ENCODE measurements at regions not wholly inside any gene's neighbourhood (a gene's known extent, or its start where the extent isn't known, plus 50 kb on each side); places are given as distances from the start of the nearest gene placed in this dataset.
"Not testable (repeated sequence)": the region's sequence is repeated elsewhere in the genome, so short reads cannot be mapped to it uniquely, and the experiment has no call there.

GRCh38 chr4:114310296-114310925 is 288.2 kb upstream of the UGT8 start:
- no peak for FAIRE-seq

GRCh38 chr4:114311787-114312186 is 286.8 kb upstream of the UGT8 start:
- FAIRE-seq = no peak

GRCh38 chr4:114312338-114312737 is 286.3 kb upstream of the UGT8 start:
- no peak for FAIRE-seq

- FAIRE-seq = no peak
Measured at GRCh38 chr4:114316789-114317188, 281.8 kb upstream of the UGT8 start.

DNA sequence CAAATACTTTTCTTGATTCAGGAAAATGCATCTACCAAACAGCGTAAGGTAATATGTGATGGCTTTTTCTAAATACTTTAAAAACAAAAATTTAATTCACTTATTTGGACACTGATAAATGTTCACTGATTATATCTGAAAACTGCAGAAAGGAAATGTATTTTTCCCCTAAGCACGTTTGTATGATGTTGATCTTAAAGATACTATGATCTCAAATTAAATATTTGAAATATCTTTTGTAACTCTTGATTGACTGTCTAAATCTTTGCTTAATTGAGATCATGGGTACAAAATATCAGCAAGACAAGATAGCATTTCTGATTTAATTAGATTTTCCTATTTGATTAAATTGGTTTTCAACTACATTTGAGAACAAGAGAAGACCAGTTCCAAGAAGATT is 281.0 kb upstream of the UGT8 start:
- no peak for FAIRE-seq

DNA sequence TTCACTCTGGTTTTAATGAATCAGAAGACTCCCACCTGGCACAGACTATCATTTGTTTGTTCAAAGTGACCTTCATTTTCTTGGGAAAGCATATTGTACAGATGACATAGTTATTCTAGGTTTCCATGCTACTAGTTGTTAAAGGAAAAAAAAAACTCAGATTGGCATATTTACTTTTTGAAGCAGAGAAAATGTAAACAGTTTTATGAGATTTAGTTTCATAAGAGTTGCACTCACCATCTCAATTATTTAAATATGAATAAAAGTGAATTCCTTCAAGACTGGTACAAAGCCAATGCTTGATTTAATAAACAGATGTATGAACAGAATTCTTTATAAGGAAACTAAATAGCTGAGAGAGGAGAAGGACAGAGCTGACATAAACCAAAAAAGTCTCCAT is 280.3 kb upstream of the UGT8 start:
- no peak for FAIRE-seq

DNA sequence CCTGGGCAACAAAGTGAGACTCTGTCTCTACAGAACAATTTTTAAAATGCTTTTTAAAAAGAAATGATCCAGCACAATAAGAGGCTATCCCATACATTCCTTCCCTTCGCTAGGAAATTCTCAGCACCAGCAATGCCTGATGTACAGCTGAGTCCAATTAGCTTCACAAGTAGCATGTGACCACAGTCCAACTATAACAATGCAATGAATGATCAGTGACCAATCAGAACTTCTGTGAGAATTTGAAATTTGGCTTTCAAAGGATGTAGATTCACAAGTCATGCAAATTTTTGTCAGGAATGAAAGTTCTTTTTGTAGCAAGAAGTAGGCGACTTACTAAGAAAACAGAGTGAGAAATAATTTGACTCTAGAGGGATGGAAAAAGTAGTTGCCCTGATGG is 278.5 kb upstream of the UGT8 start:
- no peak for FAIRE-seq

DNA sequence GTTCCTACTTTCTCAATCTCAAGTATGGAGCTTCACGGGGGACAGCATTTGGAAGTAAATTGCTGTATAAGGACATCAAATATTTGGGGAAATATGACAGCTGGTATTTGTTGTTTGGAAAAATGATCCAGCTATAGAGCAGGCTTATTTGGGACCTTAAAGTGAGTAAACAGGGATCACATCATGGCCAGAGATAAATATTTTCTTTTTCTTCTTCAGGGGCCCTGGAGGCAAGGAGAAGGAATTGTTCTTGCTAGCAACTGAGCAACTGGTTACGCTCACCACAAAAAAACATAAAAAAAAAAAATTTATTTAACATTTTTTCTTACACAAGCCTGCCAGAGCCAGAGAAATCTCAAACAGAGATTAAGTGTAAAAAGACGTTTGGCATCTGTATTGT is 277.2 kb upstream of the UGT8 start:
- no peak for FAIRE-seq

DNA sequence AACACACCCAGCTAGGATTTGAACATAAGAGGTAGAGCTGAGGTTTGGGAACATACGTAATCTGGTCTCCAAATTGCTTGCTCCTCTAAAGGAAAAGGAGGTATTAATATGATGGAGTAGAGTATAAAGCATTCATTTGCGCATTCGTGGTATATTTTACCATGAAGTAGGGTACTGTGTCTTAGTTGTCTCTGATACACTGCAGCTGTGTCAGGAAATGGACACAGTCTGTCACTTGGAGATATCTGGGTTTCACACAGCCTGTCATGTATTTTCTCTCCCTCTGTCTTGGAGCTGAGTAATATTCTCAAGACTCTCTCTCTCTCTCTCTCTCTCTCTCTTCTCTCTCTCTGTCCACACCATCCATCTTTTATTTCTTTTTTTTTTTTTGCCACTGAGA is 274.8 kb upstream of the UGT8 start:
- FAIRE-seq = no peak

DNA sequence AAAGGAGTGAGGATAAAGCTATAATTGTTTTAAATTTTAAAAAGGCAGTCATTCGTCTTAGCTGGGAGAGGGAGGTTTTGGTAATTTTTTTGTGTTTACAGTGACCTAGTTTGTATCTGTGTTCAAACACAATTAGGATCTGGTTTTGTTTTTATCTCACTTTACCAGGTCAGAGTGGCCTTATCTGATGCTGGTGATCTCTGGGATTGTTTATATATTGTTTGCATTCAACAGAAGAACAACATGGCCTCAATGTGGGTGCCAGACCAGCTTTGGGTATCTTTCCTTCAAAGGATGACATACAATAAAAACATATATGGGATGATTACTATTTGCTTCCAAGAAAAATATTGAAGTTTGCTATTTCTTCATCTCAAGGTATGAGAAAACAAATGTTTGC is 272.2 kb upstream of the UGT8 start:
- FAIRE-seq = no peak

DNA sequence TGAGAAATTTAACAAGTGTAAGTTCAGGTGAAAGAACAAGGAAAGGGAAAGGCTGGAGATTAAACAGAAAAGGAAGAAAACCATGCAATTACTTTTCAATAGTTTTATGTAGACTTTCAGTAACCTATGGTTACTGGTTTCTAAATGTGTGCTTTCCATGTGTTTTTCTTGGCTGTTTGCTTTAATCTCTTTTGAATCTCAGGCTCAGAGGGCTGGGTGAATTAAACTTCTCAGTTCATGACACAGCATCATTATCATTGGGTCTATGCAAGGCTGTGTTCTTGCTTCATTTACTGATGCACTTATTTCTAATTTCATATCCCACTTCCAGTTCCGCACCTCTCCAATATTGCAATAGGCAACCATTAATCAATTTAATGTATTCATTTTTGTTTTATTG is 266.5 kb upstream of the UGT8 start:
- FAIRE-seq = no peak

DNA sequence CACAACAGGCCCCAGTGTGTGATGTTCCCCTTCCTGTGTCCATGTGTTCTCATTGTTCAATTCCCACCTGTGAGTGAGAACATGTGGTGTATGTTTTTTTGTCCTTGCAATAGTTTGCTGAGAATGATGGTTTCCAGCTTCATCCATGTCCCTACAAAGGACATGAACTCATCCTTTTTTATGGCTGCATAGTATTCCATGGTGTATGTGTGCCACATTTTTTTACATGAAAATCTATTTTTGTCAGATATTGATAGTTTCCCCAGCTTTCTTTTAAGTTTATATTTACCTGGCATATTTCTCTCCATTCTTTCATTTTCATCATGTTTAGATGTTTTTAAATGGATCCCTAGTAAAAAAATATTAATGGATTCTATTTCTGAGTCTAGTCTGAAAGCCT is 264.2 kb upstream of the UGT8 start:
- FAIRE-seq = not testable (repeated sequence)

GRCh38 chr4:114334884-114335330 is 263.7 kb upstream of the UGT8 start:
- no peak for FAIRE-seq

GRCh38 chr4:114335339-114335738 is 263.3 kb upstream of the UGT8 start:
- FAIRE-seq = no peak

DNA sequence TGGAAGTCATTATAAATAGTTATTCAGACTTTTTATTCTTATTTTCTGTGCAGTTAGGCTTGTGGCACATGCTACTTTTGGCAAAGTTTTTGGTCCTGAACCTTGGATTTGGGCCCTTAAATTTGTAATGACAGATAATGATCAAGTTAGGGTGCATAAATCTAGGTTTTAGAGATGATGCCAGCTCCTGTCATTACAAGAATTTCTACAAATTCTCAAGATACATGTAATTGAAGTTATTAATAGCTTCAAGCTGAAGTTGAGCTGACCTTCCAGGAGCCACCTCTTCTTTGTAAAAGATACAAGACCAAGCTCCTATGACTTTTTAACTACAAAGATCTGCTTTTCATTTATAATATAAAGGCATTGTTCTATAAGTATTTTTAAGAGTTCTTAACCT is 255.6 kb upstream of the UGT8 start:
- no peak for FAIRE-seq

GRCh38 chr4:114349543-114350175 is 248.9 kb upstream of the UGT8 start:
- no peak for FAIRE-seq

- no peak for FAIRE-seq
Measured at GRCh38 chr4:114358901-114359300, 239.7 kb upstream of the UGT8 start.

- no peak for FAIRE-seq
Measured at GRCh38 chr4:114361249-114361648, 237.4 kb upstream of the UGT8 start.

GRCh38 chr4:114364857-114365256 is 233.8 kb upstream of the UGT8 start:
- FAIRE-seq = no peak

DNA sequence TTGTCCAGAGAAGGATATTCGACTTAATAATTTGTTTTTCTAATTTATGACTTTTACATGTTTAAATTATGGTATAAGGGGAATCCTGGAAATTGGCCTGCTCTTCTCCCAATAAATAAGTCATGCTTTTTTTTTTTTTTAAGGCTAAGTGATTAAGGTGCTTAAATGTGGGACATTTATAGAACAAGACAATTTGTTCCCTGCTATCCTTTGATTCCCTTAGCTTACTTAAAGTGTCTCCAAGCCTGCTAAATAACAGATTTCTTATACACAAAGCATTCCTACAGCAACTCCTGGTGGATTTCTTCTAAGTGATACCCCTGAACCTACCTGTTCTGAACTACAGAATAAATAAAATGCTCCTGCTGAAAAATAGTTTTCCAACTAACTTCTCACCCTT is 233.0 kb upstream of the UGT8 start:
- FAIRE-seq = no peak

DNA sequence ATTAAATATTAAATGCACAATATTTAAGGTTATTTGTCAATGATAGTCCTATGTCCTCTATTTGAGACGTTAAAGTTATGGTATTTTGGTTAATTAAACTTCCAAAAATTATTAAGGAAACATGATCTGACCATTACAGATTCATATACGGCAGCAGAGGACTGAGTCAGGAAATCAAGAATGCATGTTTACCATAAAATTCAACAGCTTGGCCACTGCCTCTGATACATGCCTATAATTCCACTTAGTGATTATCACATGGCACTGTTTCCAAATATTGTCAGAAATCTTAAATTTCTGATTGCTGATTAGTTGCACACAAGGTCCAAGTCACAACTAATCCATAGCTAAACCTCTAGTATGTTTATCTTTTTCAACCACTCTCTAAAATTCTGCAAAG is 232.2 kb upstream of the UGT8 start:
- no peak for FAIRE-seq

DNA sequence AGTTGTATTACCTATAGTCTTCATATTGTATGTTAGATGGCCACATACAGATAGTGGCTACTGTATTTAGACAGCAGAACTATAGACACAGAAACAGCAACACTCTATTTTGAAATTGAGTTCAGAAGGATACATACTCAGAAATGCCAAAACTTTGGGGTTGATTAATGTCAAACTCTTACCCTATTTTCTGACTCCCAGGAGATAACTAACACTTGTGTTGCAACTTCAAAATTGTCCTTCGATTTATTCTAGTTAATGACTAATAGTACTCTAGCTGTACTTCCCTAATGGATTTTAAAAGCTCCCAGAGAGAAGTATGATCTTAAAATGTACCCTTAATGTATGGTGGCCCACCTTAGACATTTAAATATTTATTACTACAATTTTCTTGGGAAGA is 229.9 kb upstream of the UGT8 start:
- FAIRE-seq = no peak

DNA sequence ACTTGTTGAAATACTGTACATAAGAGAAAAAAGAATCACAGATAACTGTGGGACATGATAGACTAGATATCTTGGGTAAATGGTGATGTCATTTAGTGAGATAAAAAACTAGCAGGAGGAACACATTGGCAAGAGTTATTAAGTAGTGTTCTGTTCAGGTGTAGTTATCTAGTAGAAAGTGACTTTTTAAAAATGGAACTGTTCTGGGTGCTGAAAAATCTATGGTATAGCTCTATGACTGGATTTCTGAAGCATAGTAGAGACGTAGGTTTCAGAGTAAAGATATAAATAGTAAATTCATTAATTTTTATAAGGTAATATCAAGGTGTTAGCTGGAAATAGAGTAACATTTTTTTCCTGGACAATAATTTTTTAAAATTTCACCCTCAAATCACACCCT is 225.1 kb upstream of the UGT8 start:
- no peak for FAIRE-seq

GRCh38 chr4:114378305-114378903 is 220.2 kb upstream of the UGT8 start:
- no peak for FAIRE-seq

DNA sequence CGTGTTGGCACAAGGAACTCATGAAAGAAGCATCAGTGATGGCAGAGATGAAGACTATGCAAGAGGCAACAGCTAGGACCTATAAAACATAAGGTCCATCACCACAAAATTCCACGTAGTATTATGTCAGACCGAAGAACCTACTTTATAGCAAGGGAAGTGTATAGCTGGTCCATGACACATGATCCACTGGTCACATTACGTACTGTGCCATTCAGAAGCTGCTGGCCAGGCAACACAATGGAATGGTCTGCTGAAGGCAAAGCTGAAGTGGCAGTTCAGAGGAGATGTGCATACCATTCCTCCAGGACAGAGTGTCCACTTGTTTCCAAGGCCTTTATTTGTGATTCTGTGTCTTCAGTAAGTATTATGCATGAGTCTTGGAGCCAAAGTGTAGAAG is 215.5 kb upstream of the UGT8 start:
- no peak for FAIRE-seq
